Activated T-helper 2 cell treated with anti-CD3 and anti-CD28 coated beads, Interferon-gamma antibody, Interleukin-2, Interleukin-4, amounts not matched to agents 10 μg/mL and 5 μg/mL and 100 μg/mL, durations not matched to agents 14 hours and 24 hours and 36 hours (primary cell): ENCODE measurements at regions not wholly inside any gene's neighbourhood (a gene's known extent, or its start where the extent isn't known, plus 50 kb on each side); places are given as distances from the start of the nearest gene placed in this dataset.

Experiments used
- DNase-seq: peaks from one replicate; pipeline ENCODE4 v3.0.0; 2021; ENCODE audit warnings: low spot score
- H3K27ac Mint-ChIP-seq: one replicate; pipeline ENCODE4 v1.8.0; 2021; ENCODE audit warnings: mixed read lengths
- H3K27me3 Mint-ChIP-seq: one replicate; pipeline ENCODE4 v1.8.0; 2021; ENCODE audit warnings: low read depth, mixed read lengths
- H3K36me3 Mint-ChIP-seq: one replicate; pipeline ENCODE4 v1.8.0; 2021; ENCODE audit warnings: low read depth, mixed read lengths
- H3K4me1 Mint-ChIP-seq: one replicate; pipeline ENCODE4 v1.8.0; 2021; ENCODE audit warnings: low read depth, mixed read lengths
- H3K4me3 Mint-ChIP-seq: one replicate; pipeline ENCODE4 v1.8.0; 2021; ENCODE audit warnings: low read depth, mild to moderate bottlenecking, moderate library complexity, mixed read lengths
- H3K9me3 Mint-ChIP-seq: one replicate; pipeline ENCODE4 v1.8.0; 2021; ENCODE audit warnings: mixed read lengths
- intact Hi-C: fragments of 100-400 bp; cut with micrococcal nuclease; formaldehyde crosslinking; loops from one replicate; pipeline ENCODE4 v1.15.1; 2023

- H3K36me3 Mint-ChIP-seq, result no peaks in the 10 kb centered on the region
- H3K9me3 Mint-ChIP-seq, result no peaks in the 10 kb centered on the region
Measured at GRCh38 chr11:100545970-100546369, 141.1 kb upstream of the ARHGAP42 start.

GRCh38 chr11:100546714-100547113 lies 140.4 kb upstream of the ARHGAP42 start:
- intact Hi-C loops, result no loop called here
- no peaks in the 10 kb centered on the region for H3K4me1 Mint-ChIP-seq
- H3K27me3 Mint-ChIP-seq, result no peaks in the 10 kb centered on the region
- no peak overlapping the region for H3K4me3 Mint-ChIP-seq
- DNase-seq, result no peak
- no peak overlapping the region for H3K27ac Mint-ChIP-seq
- H3K9me3 Mint-ChIP-seq, result no peaks in the 10 kb centered on the region
- no peaks in the 10 kb centered on the region for H3K36me3 Mint-ChIP-seq

More at GRCh38 chr11:100545970-100546369, 141.1 kb upstream of the ARHGAP42 start:
- no peak overlapping the region for H3K27ac Mint-ChIP-seq
- no peaks in the 10 kb centered on the region for H3K4me1 Mint-ChIP-seq
- no peak for DNase-seq
- no peaks in the 10 kb centered on the region for H3K27me3 Mint-ChIP-seq
- intact Hi-C loops, result no loop called here
- no peak overlapping the region for H3K4me3 Mint-ChIP-seq

GRCh38 chr11:100550298-100550697 lies 136.8 kb upstream of the ARHGAP42 start:
- no peak overlapping the region for H3K4me3 Mint-ChIP-seq
- H3K9me3 Mint-ChIP-seq, result no peaks in the 10 kb centered on the region
- H3K4me1 Mint-ChIP-seq, result no peaks in the 10 kb centered on the region
- H3K27ac Mint-ChIP-seq, result no peak overlapping the region
- intact Hi-C loops, result no loop called here
- no peaks in the 10 kb centered on the region for H3K36me3 Mint-ChIP-seq
- DNase-seq, result no peak
- H3K27me3 Mint-ChIP-seq, result no peaks in the 10 kb centered on the region

- H3K4me3 Mint-ChIP-seq, result no peak overlapping the region
- no peaks in the 10 kb centered on the region for H3K36me3 Mint-ChIP-seq
- H3K27me3 Mint-ChIP-seq, result no peaks in the 10 kb centered on the region
- intact Hi-C loops, result no loop called here
- no peaks in the 10 kb centered on the region for H3K4me1 Mint-ChIP-seq
- no peaks in the 10 kb centered on the region for H3K9me3 Mint-ChIP-seq
- no peak for DNase-seq
- no peak overlapping the region for H3K27ac Mint-ChIP-seq
Measured at GRCh38 chr11:100550912-100551632, 136.0 kb upstream of the ARHGAP42 start.

- no peaks in the 10 kb centered on the region for H3K27me3 Mint-ChIP-seq
- intact Hi-C loops, result no loop called here
- no peak overlapping the region for H3K4me3 Mint-ChIP-seq
- no peak for DNase-seq
- H3K36me3 Mint-ChIP-seq, result no peaks in the 10 kb centered on the region
- H3K27ac Mint-ChIP-seq, result no peak overlapping the region
- no peaks in the 10 kb centered on the region for H3K4me1 Mint-ChIP-seq
- no peaks in the 10 kb centered on the region for H3K9me3 Mint-ChIP-seq
Measured at GRCh38 chr11:100555931-100556330, 131.2 kb upstream of the ARHGAP42 start.

- Mint-ChIP-seq H3K36me3 (no peaks in the 10 kb centered on the region), H3K27ac (no peak overlapping the region), H3K9me3 (no peaks in the 10 kb centered on the region), H3K27me3 (no peaks in the 10 kb centered on the region), H3K4me1 (no peaks in the 10 kb centered on the region), H3K4me3 (no peak overlapping the region)
- DNase-seq, result no peak
- intact Hi-C loops, result no loop called here
Measured at GRCh38 chr11:100556781-100557180, 130.3 kb upstream of the ARHGAP42 start.

- no peaks in the 10 kb centered on the region for H3K27me3 Mint-ChIP-seq
- no peak overlapping the region for H3K27ac Mint-ChIP-seq
- no peak for DNase-seq
- no peak overlapping the region for H3K4me3 Mint-ChIP-seq
- intact Hi-C loops, result no loop called here
- no peaks in the 10 kb centered on the region for H3K4me1 Mint-ChIP-seq
- no peaks in the 10 kb centered on the region for H3K36me3 Mint-ChIP-seq
- H3K9me3 Mint-ChIP-seq, result no peaks in the 10 kb centered on the region
Measured at GRCh38 chr11:100557830-100558611, 129.1 kb upstream of the ARHGAP42 start.

- Mint-ChIP-seq H3K27ac (no peak overlapping the region), H3K4me3 (no peak overlapping the region), H3K27me3 (no peaks in the 10 kb centered on the region), H3K4me1 (no peaks in the 10 kb centered on the region), H3K9me3 (no peaks in the 10 kb centered on the region), H3K36me3 (no peaks in the 10 kb centered on the region)
- intact Hi-C loops, result no loop called here
- no peak for DNase-seq
Measured at GRCh38 chr11:100560606-100561005, 126.5 kb upstream of the ARHGAP42 start.

- no peaks in the 10 kb centered on the region for H3K4me1 Mint-ChIP-seq
- intact Hi-C loops, result no loop called here
- no peaks in the 10 kb centered on the region for H3K9me3 Mint-ChIP-seq
- H3K27ac Mint-ChIP-seq, result no peak overlapping the region
- H3K4me3 Mint-ChIP-seq, result no peak overlapping the region
- no peak for DNase-seq
- no peaks in the 10 kb centered on the region for H3K27me3 Mint-ChIP-seq
- H3K36me3 Mint-ChIP-seq, result no peaks in the 10 kb centered on the region
Measured at GRCh38 chr11:100561323-100561722, 125.8 kb upstream of the ARHGAP42 start.

GRCh38 chr11:100562128-100562527 lies 125.0 kb upstream of the ARHGAP42 start:
- Mint-ChIP-seq H3K27me3 (no peaks in the 10 kb centered on the region), H3K4me3 (no peak overlapping the region), H3K27ac (no peak overlapping the region), H3K36me3 (no peaks in the 10 kb centered on the region), H3K4me1 (no peaks in the 10 kb centered on the region), H3K9me3 (no peaks in the 10 kb centered on the region)
- DNase-seq, result no peak
- intact Hi-C loops, result no loop called here

- Mint-ChIP-seq H3K9me3 (no peaks in the 10 kb centered on the region), H3K27me3 (no peaks in the 10 kb centered on the region), H3K4me1 (no peaks in the 10 kb centered on the region), H3K36me3 (no peaks in the 10 kb centered on the region), H3K4me3 (no peak overlapping the region), H3K27ac (no peak overlapping the region)
- intact Hi-C loops, result no loop called here
- no peak for DNase-seq
Measured at GRCh38 chr11:100563541-100564280, 123.4 kb upstream of the ARHGAP42 start.

- Mint-ChIP-seq H3K36me3 (no peaks in the 10 kb centered on the region), H3K9me3 (no peaks in the 10 kb centered on the region), H3K27ac (no peak overlapping the region), H3K27me3 (no peaks in the 10 kb centered on the region), H3K4me1 (no peaks in the 10 kb centered on the region), H3K4me3 (no peak overlapping the region)
- intact Hi-C loops, result no loop called here
- no peak for DNase-seq
Measured at GRCh38 chr11:100573911-100574513, 113.1 kb upstream of the ARHGAP42 start.
